ENCODE measurements at regions not wholly inside any gene's neighbourhood (a gene's known extent, or its start where the extent isn't known, plus 50 kb on each side); places are given as distances from the start of the nearest gene placed in this dataset.

DNA sequence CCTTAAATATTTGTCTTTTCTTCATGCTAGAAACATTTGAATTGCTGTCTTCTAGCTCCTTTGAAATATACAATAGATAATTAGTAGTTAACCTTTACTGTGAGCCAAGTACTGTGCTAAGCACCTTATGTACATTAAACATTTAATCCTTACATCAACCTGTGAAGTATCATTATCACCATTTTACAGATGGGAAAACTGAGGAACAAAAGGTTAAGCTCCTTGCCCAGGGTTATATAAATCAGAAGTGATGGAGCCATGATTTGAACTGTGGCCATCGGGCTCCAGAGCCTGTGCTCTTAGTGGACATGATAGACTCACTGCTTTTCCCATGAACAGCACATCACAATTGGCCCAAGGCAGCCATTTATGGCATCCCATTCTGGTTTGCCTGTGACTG, 140.9 kb downstream of the UNC5CL start:
- Histone ChIP-seq H3K14ac (ENCODE audit: low read length) (no peak overlapping the region), H3K4me1 (ENCODE audit: control insufficient read depth in 2 of 2, insufficient read depth in 1 of 2, low read depth in 1 of 2, low read length in 2 of 2) (no peaks in the 10 kb centered on the region), H2BK120ac (ENCODE audit: low read depth, low read length) (no peak overlapping the region), H2BK12ac (ENCODE audit: low read length) (no peak overlapping the region), H3K79me1 (ENCODE audit: low read depth, low read length) (no peaks in the 10 kb centered on the region), H3K27me3 (ENCODE audit: control insufficient read depth in 3 of 3, insufficient read depth in 3 of 3, low read depth in 1 of 3, low read length in 3 of 3) (no peaks in the 10 kb centered on the region), H3K23ac (ENCODE audit: low read depth, low read length, poor library complexity) (no peak overlapping the region), H4K8ac (ENCODE audit: low read depth, low read length) (no peak overlapping the region), H2BK5ac (ENCODE audit: low read length) (no peak overlapping the region), H2BK15ac (ENCODE audit: low read length) (no peak overlapping the region), H2AFZ (ENCODE audit: low read length) (no peak overlapping the region), H3K36me3 (replicated peaks in 1 of 2; ENCODE audit: control insufficient read depth in 2 of 2, insufficient read depth in 2 of 2, low read length in 2 of 2) (no peaks in the 10 kb centered on the region), H3K27ac (replicated peaks; ENCODE audit: low read length) (no peak overlapping the region), H3K18ac (ENCODE audit: low read length) (no peak overlapping the region), H3K4me3 (ENCODE audit: low read length in 2 of 2) (no peak overlapping the region), H3K9me3 (replicated peaks in 1 of 2; ENCODE audit: control insufficient read depth in 2 of 2, insufficient read depth in 1 of 2, low read depth in 1 of 2, low read length in 2 of 2) (no peaks in the 10 kb centered on the region), H3K9ac (ENCODE audit: low read depth, low read length, poor library complexity) (no peak overlapping the region), H3K4me2 (ENCODE audit: insufficient read depth, low read length, poor library complexity, severe bottlenecking) (no peak overlapping the region), H4K91ac (ENCODE audit: low read depth, low read length, poor library complexity) (no peak overlapping the region), H3K4ac (ENCODE audit: low read length) (no peak overlapping the region), H2AK5ac (ENCODE audit: low read depth, low read length) (no peak overlapping the region)
- DNase-seq (ENCODE audit: low spot score) = no peak
- no CpG with 5 or more reads among the region's 1 CpG for WGBS, 2 donors (ENCODE audit: extremely low coverage in 2 of 2, insufficient read length in 2 of 2, insufficient replicate concordance in 1 of 2)

GRCh38 chr6:40897390-40898003, 141.5 kb downstream of the UNC5CL start:
- peak overlapping the region; percentile 4 for H3K9ac ChIP-seq (ENCODE audit: low read depth, low read length, poor library complexity)
- no CpG with 5 or more reads among the region's 10 CpGs for WGBS, 2 donors (ENCODE audit: extremely low coverage in 2 of 2, insufficient read length in 2 of 2, insufficient replicate concordance in 1 of 2)
- H3K27ac ChIP-seq (replicated peaks; ENCODE audit: low read length) = no peak overlapping the region
- H4K8ac ChIP-seq (ENCODE audit: low read depth, low read length) = no peak overlapping the region
- no peak overlapping the region for H3K14ac ChIP-seq (ENCODE audit: low read length)
- no peak for DNase-seq (ENCODE audit: low spot score)
- no peak overlapping the region for H2BK5ac ChIP-seq (ENCODE audit: low read length)
- H2AK5ac ChIP-seq (ENCODE audit: low read depth, low read length) = peak overlapping the region; percentile 18
- H2BK15ac ChIP-seq (ENCODE audit: low read length) = no peak overlapping the region
- H4K91ac ChIP-seq (ENCODE audit: low read depth, low read length, poor library complexity) = no peak overlapping the region
- no peak overlapping the region for H3K4me2 ChIP-seq (ENCODE audit: insufficient read depth, low read length, poor library complexity, severe bottlenecking)
- H3K27me3 ChIP-seq (ENCODE audit: control insufficient read depth in 3 of 3, insufficient read depth in 3 of 3, low read depth in 1 of 3, low read length in 3 of 3) = no peaks in the 10 kb centered on the region
- no peaks in the 10 kb centered on the region for H3K4me1 ChIP-seq (ENCODE audit: control insufficient read depth in 2 of 2, insufficient read depth in 1 of 2, low read depth in 1 of 2, low read length in 2 of 2)
- H3K36me3 ChIP-seq (replicated peaks in 1 of 2; ENCODE audit: control insufficient read depth in 2 of 2, insufficient read depth in 2 of 2, low read length in 2 of 2) = no peaks in the 10 kb centered on the region
- H3K9me3 ChIP-seq (replicated peaks in 1 of 2; ENCODE audit: control insufficient read depth in 2 of 2, insufficient read depth in 1 of 2, low read depth in 1 of 2, low read length in 2 of 2) = no peaks in the 10 kb centered on the region
- no peak overlapping the region for H2BK12ac ChIP-seq (ENCODE audit: low read length)
- H2BK120ac ChIP-seq (ENCODE audit: low read depth, low read length) = no peak overlapping the region
- H3K18ac ChIP-seq (ENCODE audit: low read length) = peak overlapping the region; percentile 32
- no peak overlapping the region for H3K4me3 ChIP-seq (ENCODE audit: low read length in 2 of 2)
- H3K4ac ChIP-seq (ENCODE audit: low read length) = no peak overlapping the region
- no peak overlapping the region for H2AFZ ChIP-seq (ENCODE audit: low read length)
- no peak overlapping the region for H3K23ac ChIP-seq (ENCODE audit: low read depth, low read length, poor library complexity)
- no peaks in the 10 kb centered on the region for H3K79me1 ChIP-seq (ENCODE audit: low read depth, low read length)

DNA sequence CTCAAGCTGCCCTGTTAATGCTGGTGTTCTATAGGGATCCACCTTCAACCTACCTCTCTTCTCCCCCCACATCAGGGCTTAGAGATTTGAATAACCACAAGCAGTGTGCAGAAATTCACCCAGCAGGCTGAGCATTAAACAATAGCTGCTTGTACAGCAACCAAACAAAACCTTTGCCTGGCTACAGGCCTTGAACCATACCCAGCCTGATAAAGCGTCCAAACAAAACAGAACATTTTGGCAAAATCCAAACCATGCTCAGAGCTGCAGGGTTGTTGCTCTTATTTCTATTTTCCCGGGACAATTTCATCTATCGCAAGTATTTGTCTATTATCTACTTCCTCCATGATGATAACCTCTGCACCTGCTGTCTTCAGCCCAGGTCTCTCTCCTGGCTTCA, 142.3 kb downstream of the UNC5CL start:
- Histone ChIP-seq H3K4me3 (ENCODE audit: low read length in 2 of 2) (no peak overlapping the region), H3K4me1 (ENCODE audit: control insufficient read depth in 2 of 2, insufficient read depth in 1 of 2, low read depth in 1 of 2, low read length in 2 of 2) (no peaks in the 10 kb centered on the region), H3K27me3 (ENCODE audit: control insufficient read depth in 3 of 3, insufficient read depth in 3 of 3, low read depth in 1 of 3, low read length in 3 of 3) (no peaks in the 10 kb centered on the region), H2BK12ac (ENCODE audit: low read length) (no peak overlapping the region), H3K27ac (replicated peaks; ENCODE audit: low read length) (no peak overlapping the region), H4K91ac (ENCODE audit: low read depth, low read length, poor library complexity) (no peak overlapping the region), H3K9ac (ENCODE audit: low read depth, low read length, poor library complexity) (no peak overlapping the region), H3K4ac (ENCODE audit: low read length) (no peak overlapping the region), H3K18ac (ENCODE audit: low read length) (no peak overlapping the region), H3K9me3 (replicated peaks in 1 of 2; ENCODE audit: control insufficient read depth in 2 of 2, insufficient read depth in 1 of 2, low read depth in 1 of 2, low read length in 2 of 2) (no peaks in the 10 kb centered on the region), H3K36me3 (replicated peaks in 1 of 2; ENCODE audit: control insufficient read depth in 2 of 2, insufficient read depth in 2 of 2, low read length in 2 of 2) (no peaks in the 10 kb centered on the region), H2BK120ac (ENCODE audit: low read depth, low read length) (no peak overlapping the region), H3K14ac (ENCODE audit: low read length) (no peak overlapping the region), H3K4me2 (ENCODE audit: insufficient read depth, low read length, poor library complexity, severe bottlenecking) (no peak overlapping the region), H2BK5ac (ENCODE audit: low read length) (no peak overlapping the region), H2BK15ac (ENCODE audit: low read length) (no peak overlapping the region), H2AK5ac (ENCODE audit: low read depth, low read length) (no peak overlapping the region), H4K8ac (ENCODE audit: low read depth, low read length) (no peak overlapping the region), H2AFZ (ENCODE audit: low read length) (no peak overlapping the region), H3K79me1 (ENCODE audit: low read depth, low read length) (no peaks in the 10 kb centered on the region), H3K23ac (ENCODE audit: low read depth, low read length, poor library complexity) (no peak overlapping the region)
- WGBS, 2 donors (ENCODE audit: extremely low coverage in 2 of 2, insufficient read length in 2 of 2, insufficient replicate concordance in 1 of 2) = no CpG with 5 or more reads among the region's 3 CpGs
- DNase-seq (ENCODE audit: low spot score) = no peak

DNA sequence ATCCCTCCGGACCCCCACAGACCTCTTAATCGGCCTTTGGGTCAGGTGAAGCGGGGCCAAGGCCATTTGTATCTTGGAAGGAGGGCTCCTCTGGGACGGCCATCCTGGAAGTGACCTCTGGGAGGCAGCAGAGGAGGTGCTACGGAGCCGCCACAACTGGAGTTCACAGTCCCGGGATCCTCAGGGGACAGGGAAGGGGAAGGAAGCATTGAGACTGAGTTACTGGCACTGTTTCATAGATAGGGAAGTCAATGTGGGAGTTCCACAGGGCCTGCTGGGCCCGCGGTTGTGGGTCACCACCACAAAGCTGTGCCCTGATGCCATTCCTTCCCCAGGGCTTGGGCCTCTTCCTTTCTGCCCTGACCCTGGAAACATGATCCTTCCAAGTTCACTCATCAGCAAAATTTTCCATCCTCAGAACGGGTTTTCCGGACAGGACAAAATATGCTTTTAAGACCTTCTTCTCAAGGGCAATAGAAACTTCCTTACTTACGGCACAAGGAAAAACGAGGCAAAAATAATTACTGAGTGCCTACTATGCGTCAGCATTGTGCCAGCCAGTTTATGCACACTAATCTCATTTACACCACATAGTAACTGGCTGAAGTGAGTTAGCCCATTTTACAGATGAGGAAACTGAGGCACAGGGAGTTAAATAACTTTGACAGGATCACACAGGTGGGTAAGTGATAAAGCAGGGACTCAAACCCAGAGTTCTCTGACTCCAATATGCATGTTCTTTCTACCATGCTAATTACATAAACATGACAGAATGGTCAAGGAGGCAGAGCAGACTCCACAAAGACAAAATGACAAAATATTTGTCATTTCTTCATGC, 143.8 kb downstream of the UNC5CL start:
- no peaks in the 10 kb centered on the region for H3K79me1 ChIP-seq (ENCODE audit: low read depth, low read length)
- H3K18ac ChIP-seq (ENCODE audit: low read length) = no peak overlapping the region
- H3K4me3 ChIP-seq (ENCODE audit: low read length in 2 of 2) = no peak overlapping the region
- no peak overlapping the region for H4K8ac ChIP-seq (ENCODE audit: low read depth, low read length)
- H3K9me3 ChIP-seq (replicated peaks in 1 of 2; ENCODE audit: control insufficient read depth in 2 of 2, insufficient read depth in 1 of 2, low read depth in 1 of 2, low read length in 2 of 2) = no peaks in the 10 kb centered on the region
- H2BK120ac ChIP-seq (ENCODE audit: low read depth, low read length) = no peak overlapping the region
- WGBS, 2 donors (ENCODE audit: extremely low coverage in 2 of 2, insufficient read length in 2 of 2, insufficient replicate concordance in 1 of 2) = no CpG with 5 or more reads among the region's 14 CpGs
- no peak overlapping the region for H2AK5ac ChIP-seq (ENCODE audit: low read depth, low read length)
- H2AFZ ChIP-seq (ENCODE audit: low read length) = peak overlapping the region; percentile 74
- peak; percentile 39 for DNase-seq (ENCODE audit: low spot score)
- no peak overlapping the region for H3K23ac ChIP-seq (ENCODE audit: low read depth, low read length, poor library complexity)
- no peaks in the 10 kb centered on the region for H3K27me3 ChIP-seq (ENCODE audit: control insufficient read depth in 3 of 3, insufficient read depth in 3 of 3, low read depth in 1 of 3, low read length in 3 of 3)
- no peak overlapping the region for H3K4ac ChIP-seq (ENCODE audit: low read length)
- H4K91ac ChIP-seq (ENCODE audit: low read depth, low read length, poor library complexity) = no peak overlapping the region
- no peaks in the 10 kb centered on the region for H3K4me1 ChIP-seq (ENCODE audit: control insufficient read depth in 2 of 2, insufficient read depth in 1 of 2, low read depth in 1 of 2, low read length in 2 of 2)
- H3K9ac ChIP-seq (ENCODE audit: low read depth, low read length, poor library complexity) = no peak overlapping the region
- H2BK15ac ChIP-seq (ENCODE audit: low read length) = no peak overlapping the region
- H3K14ac ChIP-seq (ENCODE audit: low read length) = no peak overlapping the region
- no peak overlapping the region for H3K27ac ChIP-seq (replicated peaks; ENCODE audit: low read length)
- no peak overlapping the region for H2BK5ac ChIP-seq (ENCODE audit: low read length)
- H2BK12ac ChIP-seq (ENCODE audit: low read length) = no peak overlapping the region
- no peaks in the 10 kb centered on the region for H3K36me3 ChIP-seq (replicated peaks in 1 of 2; ENCODE audit: control insufficient read depth in 2 of 2, insufficient read depth in 2 of 2, low read length in 2 of 2)
- H3K4me2 ChIP-seq (ENCODE audit: insufficient read depth, low read length, poor library complexity, severe bottlenecking) = no peak overlapping the region
